Chondrocyte (in vitro differentiated cells): ENCODE measurements at regions not wholly inside any gene's neighbourhood (a gene's known extent, or its start where the extent isn't known, plus 50 kb on each side); places are given as distances from the start of the nearest gene placed in this dataset.

Experiments used
- DNase-seq: peaks from one replicate; pipeline ENCODE4 v3.0.0; 2021; ENCODE audit warnings: mixed read lengths, low spot score
- H3K27ac Mint-ChIP-seq: one replicate; pipeline ENCODE4 v1.8.0; 2021; ENCODE audit warnings: mild to moderate bottlenecking, moderate library complexity, mixed read lengths; ENCODE audit not compliant: unreplicated experiment
- H3K27me3 Mint-ChIP-seq: 2 replicates; pipeline ENCODE4 v1.8.0; 2021; ENCODE audit warnings: low read depth, mixed read lengths
- H3K36me3 Mint-ChIP-seq: 2 replicates; pipeline ENCODE4 v1.8.0; 2021; ENCODE audit warnings: low read depth, mixed read lengths
- H3K4me1 Mint-ChIP-seq: 2 replicates; pipeline ENCODE4 v1.8.0; 2021; ENCODE audit warnings: low read depth, mild to moderate bottlenecking, mixed read lengths
- H3K4me3 Mint-ChIP-seq: one replicate; pipeline ENCODE4 v1.8.0; 2021; ENCODE audit warnings: mild to moderate bottlenecking, moderate library complexity, mixed read lengths; ENCODE audit not compliant: unreplicated experiment
- H3K9me3 Mint-ChIP-seq: 2 replicates; pipeline ENCODE4 v1.8.0; 2021; ENCODE audit warnings: low read depth, mixed read lengths
- TF ChIP-seq, protein P1 (sequence below): fragments of 200-600 bp; sonication (generic); IDR thresholded peaks from 2 replicates; pipeline ENCODE4 v1.5.0; 2021; ENCODE audit warnings: antibody characterized with exemption, mild to moderate bottlenecking, moderate library complexity

DNA sequence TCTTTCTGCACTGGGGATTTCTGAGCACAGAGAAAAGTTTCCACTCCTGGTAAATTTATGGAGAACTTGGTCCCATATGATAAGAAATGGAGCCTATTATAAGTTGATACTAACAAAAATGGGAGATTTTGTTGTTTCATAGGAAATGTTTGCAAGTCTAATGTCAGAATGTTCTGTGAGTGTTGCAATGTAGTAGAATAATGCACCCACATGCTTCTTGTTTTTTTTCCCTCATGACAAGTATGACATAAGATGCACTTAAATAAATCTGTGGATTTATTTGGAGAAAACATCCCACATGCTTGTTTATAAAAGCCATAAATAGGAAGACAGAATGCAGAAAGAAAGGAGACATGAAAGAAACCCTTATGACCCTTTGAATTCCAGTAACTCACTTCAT, 50.8 kb upstream of the KCNJ6 start:
- H3K27me3 Mint-ChIP-seq: peaks cover 6% of the 10 kb centered on the region
- no peaks in the 10 kb centered on the region for H3K4me1 Mint-ChIP-seq
- no peak overlapping the region for H3K27ac Mint-ChIP-seq
- no peaks in the 10 kb centered on the region for H3K9me3 Mint-ChIP-seq
- TF ChIP-seq, protein P1, sequence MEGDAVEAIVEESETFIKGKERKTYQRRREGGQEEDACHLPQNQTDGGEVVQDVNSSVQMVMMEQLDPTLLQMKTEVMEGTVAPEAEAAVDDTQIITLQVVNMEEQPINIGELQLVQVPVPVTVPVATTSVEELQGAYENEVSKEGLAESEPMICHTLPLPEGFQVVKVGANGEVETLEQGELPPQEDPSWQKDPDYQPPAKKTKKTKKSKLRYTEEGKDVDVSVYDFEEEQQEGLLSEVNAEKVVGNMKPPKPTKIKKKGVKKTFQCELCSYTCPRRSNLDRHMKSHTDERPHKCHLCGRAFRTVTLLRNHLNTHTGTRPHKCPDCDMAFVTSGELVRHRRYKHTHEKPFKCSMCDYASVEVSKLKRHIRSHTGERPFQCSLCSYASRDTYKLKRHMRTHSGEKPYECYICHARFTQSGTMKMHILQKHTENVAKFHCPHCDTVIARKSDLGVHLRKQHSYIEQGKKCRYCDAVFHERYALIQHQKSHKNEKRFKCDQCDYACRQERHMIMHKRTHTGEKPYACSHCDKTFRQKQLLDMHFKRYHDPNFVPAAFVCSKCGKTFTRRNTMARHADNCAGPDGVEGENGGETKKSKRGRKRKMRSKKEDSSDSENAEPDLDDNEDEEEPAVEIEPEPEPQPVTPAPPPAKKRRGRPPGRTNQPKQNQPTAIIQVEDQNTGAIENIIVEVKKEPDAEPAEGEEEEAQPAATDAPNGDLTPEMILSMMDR: no peak
- H3K4me3 Mint-ChIP-seq: no peak overlapping the region
- DNase-seq: no peak
- no peaks in the 10 kb centered on the region for H3K36me3 Mint-ChIP-seq

DNA sequence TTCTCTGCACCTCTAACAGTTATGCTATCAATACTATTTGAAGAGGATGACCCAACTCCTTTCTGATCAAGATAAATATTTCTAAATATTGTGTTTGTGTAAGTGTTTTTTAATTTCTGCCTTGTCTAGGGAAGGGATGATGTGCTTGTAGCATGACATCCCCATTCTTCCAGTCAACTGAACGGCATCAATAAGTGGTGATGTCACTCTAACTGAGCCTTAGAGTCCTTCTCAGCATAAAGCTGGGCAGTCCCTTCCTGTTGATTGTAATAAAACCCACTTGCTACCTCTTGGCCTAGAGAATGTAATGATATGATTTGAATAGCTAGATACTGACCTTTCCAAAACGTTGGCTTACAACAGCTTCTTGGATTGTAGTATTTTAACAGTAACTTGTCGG, 52.5 kb upstream of the KCNJ6 start:
- TF ChIP-seq, protein P1: no peak
- Mint-ChIP-seq H3K4me1 (no peaks in the 10 kb centered on the region), H3K9me3 (no peaks in the 10 kb centered on the region), H3K36me3 (no peaks in the 10 kb centered on the region), H3K27me3 (peaks cover 6% of the 10 kb centered on the region), H3K27ac (no peak overlapping the region), H3K4me3 (no peak overlapping the region)
- DNase-seq: no peak

- Mint-ChIP-seq H3K9me3 (no peaks in the 10 kb centered on the region), H3K4me1 (no peaks in the 10 kb centered on the region), H3K4me3 (no peak overlapping the region), H3K27ac (no peak overlapping the region), H3K36me3 (no peaks in the 10 kb centered on the region), H3K27me3 (peaks cover 9% of the 10 kb centered on the region)
- TF ChIP-seq, protein P1: no peak
- no peak for DNase-seq
Measured at GRCh38 chr21:37970548-37970947, 54.3 kb upstream of the KCNJ6 start.

DNA sequence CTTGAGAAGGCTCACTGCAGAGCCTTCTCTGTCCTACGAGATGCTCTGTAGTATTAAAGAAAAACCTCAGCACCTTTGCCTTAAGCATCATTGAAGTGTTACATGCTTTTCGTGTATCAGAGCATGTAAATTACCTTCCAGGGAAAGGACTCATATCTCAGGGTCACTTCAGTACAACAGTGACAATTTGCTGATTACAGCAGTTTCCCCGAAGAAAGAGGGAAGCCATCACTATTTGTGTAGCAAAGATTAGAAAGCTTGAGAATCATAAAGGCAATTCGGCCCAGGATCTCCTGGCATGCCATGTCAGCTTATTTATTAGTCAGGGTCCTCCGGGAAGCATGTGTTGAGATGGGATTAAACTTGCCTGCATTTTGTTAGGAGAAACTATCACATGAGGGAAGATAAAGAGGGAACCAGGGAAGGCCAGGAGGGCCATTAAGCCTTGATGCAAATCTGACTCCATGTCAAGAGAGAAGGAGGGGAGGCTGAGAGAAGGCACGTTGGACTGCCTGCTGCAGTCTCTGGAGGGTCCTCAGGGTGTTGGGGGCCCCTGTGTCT, 55.2 kb upstream of the KCNJ6 start:
- Mint-ChIP-seq H3K4me1 (no peaks in the 10 kb centered on the region), H3K4me3 (no peak overlapping the region), H3K27ac (no peak overlapping the region), H3K27me3 (peaks cover 4% of the 10 kb centered on the region), H3K9me3 (no peaks in the 10 kb centered on the region), H3K36me3 (no peaks in the 10 kb centered on the region)
- no peak for DNase-seq
- TF ChIP-seq, protein P1: no peak

GRCh38 chr21:37974081-37974480, 57.8 kb upstream of the KCNJ6 start:
- no peak overlapping the region for H3K4me3 Mint-ChIP-seq
- no peaks in the 10 kb centered on the region for H3K36me3 Mint-ChIP-seq
- no peaks in the 10 kb centered on the region for H3K4me1 Mint-ChIP-seq
- no peaks in the 10 kb centered on the region for H3K9me3 Mint-ChIP-seq
- H3K27me3 Mint-ChIP-seq: peaks cover 6% of the 10 kb centered on the region
- TF ChIP-seq, protein P1: no peak
- no peak for DNase-seq
- no peak overlapping the region for H3K27ac Mint-ChIP-seq
